GM18519 (cell line): ENCODE measurements at regions not wholly inside any gene's neighbourhood (a gene's known extent, or its start where the extent isn't known, plus 50 kb on each side); places are given as distances from the start of the nearest gene placed in this dataset.
"Not testable (repeated sequence)": the region's sequence is repeated elsewhere in the genome, so short reads cannot be mapped to it uniquely, and the experiment has no call there.

Experiments used
- ATAC-seq: cut with Tn5 transposase; IDR thresholded peaks from one replicate; pipeline ENCODE4 v1.9.1; 2021; ENCODE audit warnings: mild to moderate bottlenecking, moderate library complexity; ENCODE audit not compliant: unreplicated experiment, low FRiP score

DNA sequence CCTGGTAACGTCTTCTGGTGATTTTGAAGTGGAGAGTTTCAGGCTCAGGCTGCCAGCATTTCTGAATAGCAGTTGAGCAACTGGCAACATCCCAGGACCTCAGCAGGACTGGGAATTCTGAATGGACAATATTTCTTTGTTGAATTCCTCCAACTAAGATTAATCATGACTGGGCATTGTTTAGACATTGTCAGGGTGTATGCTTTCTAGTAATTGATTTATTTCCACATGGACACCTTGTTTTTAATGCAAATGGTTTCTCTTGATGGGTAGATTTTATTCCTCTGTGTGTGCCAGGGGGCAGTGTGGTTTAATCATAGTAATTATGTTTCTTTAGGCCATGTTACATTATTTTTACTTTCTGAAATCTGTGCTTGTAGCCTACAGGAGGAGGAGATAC, 1004.7 kb upstream of the LCORL start:
- ATAC-seq = no peak

DNA sequence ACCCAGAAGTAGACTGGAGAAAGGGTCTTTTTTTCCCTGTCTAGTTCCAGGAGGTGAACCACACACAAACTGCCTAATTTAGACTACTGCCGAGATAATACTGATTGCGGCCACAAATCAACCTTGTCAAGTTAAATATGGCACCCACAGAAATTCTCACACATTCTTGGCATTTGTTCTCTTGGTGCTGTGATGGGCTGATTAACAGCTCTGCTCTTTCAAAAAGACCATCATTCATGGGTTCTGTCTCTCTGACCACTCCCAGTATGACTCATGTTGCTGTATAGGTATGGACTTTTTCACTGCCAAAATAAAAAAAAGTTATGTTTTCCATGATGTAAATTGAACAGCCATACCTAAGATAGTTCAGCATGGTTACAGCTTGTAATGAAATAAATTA, 1003.5 kb upstream of the LCORL start:
- ATAC-seq = no peak

DNA sequence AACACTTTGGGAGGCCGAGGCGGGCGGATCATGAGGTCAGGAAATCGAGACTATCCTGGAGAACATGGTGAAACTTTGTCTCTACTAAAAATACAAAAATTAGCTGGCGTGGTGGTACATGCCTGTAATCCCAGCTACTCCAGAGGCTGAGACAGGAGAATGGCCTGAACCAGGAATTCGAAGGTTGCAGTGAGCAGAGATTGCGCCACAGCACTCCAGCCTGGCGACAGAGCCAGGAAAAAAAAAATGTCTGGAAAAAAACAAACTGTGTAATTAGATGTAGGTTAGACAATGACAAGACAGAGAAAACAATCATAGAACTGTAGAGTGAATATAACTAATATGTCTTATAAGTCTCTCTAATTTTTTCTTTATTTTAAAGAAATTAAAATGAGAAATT, 1002.5 kb upstream of the LCORL start:
- no peak for ATAC-seq

DNA sequence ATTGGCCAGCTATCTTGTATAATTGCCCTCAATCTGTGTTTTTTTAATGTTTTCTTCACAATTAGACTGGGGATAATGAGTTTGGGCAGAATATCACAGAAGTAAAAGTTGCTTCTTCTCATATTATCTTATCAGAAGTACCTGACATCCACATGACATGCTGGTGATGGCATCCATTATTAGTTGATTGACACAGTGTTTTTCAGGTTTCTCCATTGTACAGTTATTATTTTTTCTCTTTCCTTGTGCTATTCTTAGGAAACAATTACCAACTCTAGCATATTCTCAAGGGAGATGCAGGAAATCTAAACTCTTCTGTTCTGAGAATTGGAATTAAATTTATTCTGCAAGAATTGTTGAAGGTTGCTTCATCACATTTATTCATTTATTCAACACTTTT, 1000.1 kb upstream of the LCORL start:
- no peak for ATAC-seq

DNA sequence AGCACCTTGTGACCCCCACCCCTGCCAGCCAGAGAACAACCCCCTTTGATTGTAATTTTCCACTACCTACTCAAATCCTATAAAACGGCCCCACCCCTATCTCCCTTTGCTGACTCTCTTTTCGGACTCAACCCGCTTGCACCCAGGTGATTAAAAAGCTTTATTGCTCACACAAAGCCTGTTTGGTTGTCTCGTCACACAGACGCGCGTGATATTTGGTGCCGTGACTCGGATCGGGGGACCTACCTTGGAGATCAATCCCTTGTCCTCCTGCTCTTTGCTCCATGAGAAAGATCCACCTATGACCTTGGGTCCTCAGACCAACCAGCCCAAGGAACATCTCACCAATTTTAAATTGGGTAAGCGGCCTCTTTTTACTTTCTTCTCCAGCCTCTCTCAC, 995.0 kb upstream of the LCORL start:
- not testable (repeated sequence) for ATAC-seq

DNA sequence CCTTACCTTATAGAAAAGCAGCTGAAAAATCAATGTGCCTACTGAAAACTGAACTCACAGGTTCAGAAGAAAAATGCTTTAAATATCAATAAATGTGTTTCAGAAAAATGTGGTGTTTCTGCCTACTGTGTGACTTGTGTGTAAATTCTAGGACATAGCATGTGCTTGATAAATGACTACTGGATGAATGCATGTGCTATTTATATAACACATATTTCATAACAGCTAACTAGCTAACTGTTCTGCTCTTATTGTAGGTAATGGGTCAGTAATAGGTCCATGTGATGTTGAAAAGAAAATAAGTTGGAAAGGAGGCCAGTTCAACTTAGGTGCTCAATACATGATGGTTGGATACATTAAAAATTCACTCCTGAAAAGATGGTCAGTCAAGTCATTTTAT, 993.0 kb upstream of the LCORL start:
- ATAC-seq = no peak

DNA sequence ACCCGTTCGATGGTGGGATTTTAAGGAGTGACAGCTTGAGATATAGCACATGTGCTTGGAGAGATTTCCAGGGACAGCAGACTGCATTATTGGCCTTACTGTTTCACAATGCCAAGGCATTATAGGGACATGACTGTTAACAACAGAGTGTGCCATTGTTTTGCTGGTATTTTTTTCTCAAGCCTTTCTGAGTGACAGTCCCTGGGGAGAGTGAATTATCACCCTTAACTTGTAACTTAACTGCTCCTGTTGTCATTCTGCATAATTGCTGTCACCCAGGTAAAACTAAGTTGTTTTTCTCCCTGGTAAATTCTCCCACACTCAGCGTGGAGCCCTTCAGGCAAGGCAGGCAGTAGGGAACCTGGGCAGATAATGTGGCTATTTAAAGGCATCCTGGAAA, 989.2 kb upstream of the LCORL start:
- ATAC-seq = no peak

DNA sequence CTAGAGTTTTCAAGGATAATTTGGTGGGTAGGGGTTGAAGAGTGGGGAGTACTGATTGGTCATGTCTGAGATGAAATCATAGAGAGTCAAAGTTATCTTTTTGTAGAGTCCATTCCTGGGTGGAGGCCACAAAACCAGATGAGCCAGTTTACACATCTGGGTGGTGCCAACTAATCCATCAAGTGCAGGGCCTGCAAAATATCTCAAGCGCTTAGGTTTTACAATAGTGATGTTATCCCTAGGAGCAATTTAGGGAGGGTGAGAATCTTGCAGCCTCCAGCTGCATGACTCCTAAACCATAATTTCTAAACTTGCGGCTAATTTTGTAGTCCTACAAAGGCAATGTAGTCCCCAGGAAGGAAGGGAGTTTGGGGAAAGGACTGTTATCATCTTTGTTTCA, 988.3 kb upstream of the LCORL start:
- no peak for ATAC-seq

DNA sequence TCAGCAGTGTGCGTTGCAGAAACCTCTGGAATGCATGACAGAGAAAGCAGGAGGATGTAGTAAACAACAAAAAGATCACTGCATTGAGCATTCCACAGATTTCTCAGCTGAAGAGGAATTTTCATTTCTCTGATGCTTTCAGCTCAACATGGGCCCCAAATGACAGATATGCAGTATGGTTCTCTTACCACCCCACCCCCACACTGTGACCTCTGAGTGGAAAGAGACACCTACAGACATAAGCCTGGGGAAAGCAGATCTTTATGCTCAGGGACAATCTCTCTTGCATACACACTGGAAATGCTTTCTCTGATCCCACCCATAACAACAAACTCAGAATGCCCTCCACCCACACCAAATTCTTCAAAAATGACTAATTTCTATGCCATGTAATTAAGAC, 983.7 kb upstream of the LCORL start:
- no peak for ATAC-seq

DNA sequence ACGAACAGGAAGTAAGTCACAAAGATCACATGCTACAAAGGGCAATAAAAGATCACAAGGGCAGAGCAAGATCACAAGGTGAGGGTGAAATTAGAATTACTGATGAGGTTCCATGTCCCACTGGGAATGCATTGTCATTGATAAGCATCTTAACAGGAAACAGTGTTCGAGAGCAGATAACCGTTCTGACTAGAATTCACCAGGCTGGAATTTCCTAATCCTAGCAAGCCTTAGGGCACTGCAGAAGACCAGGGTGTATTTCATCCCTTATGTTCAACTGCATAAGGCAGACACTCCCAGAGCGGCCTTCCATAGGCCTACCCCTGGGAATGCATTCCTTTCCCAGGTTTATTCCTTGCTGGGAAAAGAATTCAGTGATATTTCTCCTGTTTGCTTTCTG, 980.6 kb upstream of the LCORL start:
- no peak for ATAC-seq

DNA sequence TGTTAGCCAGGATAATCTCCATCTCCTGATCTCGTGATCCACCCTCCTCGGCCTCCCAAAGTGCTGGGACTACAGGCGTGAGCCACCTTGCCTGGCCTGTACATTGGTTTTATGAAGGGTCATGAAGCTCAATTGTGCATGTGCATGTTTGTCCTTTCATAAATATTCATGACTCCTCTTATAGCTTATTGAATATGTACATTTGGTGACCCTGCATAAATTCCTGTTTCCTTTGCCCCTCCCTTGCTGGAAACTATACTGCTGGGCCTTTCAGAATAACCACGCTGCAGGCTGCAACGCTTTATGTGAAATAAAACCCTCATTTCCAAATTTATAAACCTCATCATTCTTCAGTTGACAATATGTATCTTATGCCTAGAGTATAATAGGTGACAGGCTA, 978.0 kb upstream of the LCORL start:
- no peak for ATAC-seq

DNA sequence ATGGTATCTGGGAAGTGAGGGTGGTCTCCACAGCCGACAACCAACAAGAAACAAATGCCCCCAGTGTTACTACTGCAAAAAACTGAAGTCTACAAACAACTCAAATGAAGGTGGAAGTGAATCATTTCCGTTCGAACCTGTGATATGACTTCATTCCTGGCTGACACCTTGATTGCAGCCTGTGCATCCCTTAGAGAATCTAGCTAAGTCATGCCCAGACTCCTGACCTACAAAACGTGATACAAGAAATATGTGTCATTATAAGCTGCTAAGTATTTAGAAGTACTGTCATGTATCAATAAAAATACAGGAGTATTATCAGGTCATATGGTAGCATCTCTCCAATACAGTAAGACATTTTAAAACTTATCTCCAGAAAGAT, 959.7 kb upstream of the LCORL start:
- no peak for ATAC-seq

DNA sequence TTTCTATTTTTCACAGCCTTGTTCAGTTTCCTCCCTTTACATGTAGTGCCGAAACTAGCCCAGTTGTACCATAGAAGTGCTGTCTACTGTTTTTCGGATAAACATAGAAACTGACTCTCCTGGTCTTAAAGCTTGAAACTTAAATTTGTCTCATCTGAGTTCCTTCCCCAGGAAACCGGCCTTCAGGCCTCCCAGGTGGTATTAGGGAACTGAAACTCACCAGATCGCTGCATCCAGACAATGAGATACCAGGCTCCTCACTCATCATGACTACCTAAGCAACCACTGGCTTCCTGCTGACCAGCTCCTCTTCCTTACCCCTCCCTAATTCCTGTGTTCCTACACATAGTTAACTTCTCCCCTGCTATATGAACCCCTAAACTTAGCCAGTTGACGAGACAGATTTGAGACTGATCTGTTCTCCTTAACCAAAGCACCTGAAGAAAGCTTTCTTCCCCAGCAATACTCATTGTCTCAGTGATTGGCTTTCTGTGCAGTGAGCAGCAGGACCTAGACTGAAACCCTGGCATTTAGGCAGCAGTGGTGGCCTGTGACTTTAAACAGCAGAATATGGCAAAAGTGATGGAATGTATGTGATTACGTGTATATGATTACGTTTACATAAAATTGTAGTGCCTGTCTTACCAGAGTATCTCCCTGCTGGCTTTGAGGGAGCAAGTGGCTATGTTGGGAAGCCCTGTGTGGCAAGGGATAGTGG, 959.1 kb upstream of the LCORL start:
- no peak for ATAC-seq

DNA sequence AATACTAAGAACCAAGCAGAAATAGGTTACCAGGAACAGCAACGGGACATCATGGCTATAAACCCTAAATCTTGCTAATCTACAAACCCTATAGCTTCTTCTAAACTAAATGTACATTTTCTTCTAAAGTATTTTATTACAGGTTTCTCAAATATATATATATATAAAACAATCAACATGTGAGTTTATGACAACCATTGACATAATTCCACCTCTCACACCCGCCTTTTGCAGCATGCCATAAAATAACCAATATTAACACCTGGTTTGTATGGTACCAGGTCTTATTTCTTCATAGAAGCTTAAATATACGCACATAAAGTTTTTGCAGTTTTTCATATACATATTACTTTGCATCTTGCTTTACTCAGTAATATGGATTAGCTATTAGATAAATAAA, 955.3 kb upstream of the LCORL start:
- no peak for ATAC-seq

DNA sequence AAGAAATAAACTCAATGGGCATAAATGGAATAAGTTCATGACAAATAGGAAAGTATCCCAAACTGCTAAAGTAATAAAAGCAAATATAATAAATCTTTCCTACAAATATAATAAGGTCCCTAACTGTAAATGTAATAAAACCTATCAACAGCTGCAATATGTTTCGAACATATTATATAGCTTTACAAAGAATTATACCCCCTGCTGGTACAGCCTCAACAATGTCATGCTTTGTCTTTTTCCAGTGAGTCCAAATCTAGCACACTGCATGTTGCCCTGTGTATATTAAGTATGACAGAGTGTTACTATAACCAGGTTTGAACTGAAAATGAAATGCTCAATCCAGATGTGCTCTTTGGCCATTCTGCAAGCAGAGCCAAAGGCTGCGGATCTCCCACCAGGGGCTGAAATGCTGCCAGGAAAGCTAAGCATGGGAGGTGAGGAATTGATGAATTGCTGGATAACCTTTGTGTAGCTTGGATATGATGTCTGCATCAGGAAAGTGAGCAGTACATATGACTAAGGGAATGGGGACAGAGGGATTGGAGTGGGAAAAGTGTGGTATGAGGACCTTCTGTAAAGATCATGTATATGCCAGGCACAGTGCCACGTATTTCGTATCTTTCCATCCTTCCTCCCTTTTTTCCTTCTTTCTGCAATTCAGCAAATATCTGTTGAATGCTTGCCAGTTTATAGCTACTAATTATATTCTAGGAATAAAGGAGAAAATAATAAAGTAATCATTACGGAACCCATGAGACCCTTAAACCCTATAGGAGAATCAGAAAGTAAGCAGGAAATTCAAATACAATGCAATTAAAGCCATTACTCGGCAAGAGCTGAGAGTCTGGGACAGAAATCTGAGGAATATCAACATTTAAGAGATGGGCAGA, 954.6 kb upstream of the LCORL start:
- no peak for ATAC-seq

DNA sequence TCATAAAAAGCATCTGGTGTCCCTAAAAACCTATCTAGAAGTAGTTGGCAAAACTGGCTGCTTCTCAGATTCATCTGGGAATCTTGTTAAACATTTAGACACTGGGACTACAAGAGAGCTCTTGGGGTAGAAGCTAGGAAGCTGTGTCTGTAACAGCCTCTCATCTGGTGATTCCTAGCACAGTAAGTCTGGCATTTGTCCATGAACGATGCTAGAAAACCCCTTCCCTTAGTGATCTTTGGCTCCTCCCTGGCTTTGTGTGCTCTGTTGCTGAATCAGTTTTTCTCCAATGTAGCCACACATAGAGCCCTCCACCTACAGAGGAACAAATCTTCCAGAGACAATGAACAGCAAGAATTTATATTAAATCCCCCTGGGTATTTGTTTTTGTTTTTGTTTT, 951.7 kb upstream of the LCORL start:
- ATAC-seq = no peak

DNA sequence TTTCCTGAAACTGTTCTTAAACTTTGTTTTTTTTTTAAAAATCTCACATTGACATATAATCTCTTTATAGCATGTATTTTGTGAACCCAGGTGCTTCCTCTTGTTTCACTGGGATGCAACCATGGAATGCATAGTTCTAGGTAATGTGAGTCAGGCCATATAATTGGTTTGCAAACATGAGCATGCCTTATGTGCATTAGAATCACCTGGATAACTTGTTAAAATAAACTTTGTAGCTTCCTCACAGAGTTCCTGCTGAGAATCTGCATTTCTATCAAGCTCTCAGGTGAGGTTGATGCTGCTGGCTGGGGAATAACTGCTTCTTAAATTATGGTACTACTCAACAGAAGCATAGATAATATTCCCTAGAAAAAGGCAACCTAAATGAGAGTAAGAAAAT, 940.3 kb upstream of the LCORL start:
- ATAC-seq = no peak

DNA sequence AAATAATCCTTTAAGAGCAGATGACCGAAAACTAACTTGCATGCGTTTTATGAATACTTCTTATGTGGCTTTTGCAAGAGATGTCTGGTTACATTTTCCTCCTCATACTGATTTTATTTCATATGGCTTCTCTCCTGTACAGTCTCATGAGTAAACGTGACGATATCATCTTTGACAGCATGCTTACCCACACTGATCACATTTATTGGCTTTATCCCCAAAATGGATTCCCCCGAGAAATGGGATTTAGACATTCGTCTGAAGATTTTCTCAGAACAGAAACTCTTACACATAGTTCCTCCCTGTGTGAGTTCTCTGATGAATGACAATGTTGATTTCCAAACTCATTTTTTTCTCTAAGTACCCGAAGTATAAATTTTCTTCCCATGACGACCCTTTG, 939.7 kb upstream of the LCORL start:
- no peak for ATAC-seq

DNA sequence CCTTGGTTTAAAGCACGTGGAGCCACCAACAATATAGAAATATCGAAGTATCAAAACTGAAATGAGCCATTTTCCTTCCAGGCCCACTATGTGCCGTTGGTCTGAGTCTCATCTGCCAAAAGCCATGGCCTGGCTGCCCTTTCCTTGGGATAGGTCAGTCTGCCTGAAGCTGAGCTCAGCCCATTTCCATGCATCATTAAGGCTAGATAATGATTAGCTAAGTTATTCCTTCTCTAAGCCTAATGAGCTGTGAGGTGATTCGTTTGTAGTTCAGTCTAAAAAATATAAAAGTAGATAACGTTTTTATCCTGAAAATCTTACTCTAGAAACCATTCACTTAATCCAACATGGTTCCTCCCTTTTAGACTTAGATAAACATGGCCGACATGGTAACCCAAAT, 936.2 kb upstream of the LCORL start:
- no peak for ATAC-seq

DNA sequence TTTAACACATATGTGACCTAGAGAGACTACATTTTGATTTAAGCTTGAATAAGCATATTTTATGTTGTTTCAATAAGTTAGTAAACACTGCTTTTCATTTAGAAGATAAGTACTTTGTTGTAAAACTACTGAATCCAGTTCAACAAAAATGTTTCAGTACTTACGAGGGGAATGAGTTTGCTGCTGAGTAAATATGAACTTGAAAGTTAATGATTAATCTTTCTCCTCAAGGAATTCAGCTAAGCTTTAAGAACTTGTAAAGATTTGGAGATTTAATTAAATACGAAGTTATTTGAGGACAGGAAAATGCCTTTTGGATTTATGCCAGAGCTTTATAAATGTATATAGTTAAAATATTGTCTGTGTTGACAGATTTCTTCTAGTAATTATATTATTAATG, 933.0 kb upstream of the LCORL start:
- ATAC-seq = no peak

DNA sequence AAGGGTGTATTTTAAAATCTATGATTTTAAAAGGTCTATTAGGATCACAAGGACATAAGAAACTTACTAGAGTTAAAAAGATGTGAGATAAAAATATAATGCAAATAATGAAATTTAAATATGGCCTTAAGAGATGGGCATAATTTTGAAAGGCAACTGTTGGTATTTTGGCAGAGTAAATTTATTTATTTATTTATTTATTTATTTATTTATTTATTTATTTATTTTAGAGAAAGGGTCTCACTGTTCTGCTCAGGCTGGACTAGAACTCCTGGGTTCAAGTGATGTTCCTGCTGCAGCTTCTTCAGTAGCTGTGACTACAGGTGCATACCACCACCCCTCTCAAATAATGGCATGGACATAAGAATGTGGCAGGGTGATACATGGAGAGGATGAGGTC, 932.1 kb upstream of the LCORL start:
- no peak for ATAC-seq

DNA sequence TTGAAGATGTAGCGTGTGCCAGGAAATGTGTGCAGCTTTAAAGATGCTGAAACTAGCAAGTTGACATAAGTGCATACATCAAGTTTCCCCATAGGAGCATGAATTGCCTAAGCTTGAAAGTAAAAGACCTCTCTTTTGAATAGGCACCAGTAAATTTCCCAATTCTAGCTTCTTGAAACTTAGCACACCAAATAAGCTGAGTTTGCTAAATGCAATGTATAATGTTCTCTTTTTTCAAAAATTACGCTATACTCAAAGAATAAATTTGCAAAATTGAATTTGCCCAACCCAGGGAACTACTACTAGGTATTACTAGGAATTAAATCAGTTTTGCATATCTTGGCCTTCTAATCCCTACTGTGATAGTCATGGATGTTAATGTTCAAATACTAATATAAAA, 923.9 kb upstream of the LCORL start:
- ATAC-seq = no peak
